SU-DHL-6 (cell line): ENCODE measurements at regions not wholly inside any gene's neighbourhood (a gene's known extent, or its start where the extent isn't known, plus 50 kb on each side); places are given as distances from the start of the nearest gene placed in this dataset.

Source experiments
- H2AFZ ChIP-seq: fragments of 200-600 bp; sonication (generic); 2 replicates; pipeline ENCODE4 v1.6.1; 2014; ENCODE audit warnings: low read depth, mild to moderate bottlenecking, moderate library complexity, mixed read lengths, antibody characterized with exemption, low read length; ENCODE audit not compliant: severe bottlenecking
- H3F3A ChIP-seq: fragments of 200-600 bp; shearing (Covaris generic); 2 replicates; pipeline ENCODE4 v1.6.0; 2016; ENCODE audit warnings: antibody characterized with exemption, mild to moderate bottlenecking; ENCODE audit not compliant: insufficient read depth
- H3K27ac ChIP-seq: fragments of 200-600 bp; sonication (generic); 2 replicates; pipeline ENCODE4 v1.5.1; 2016; ENCODE audit warnings: low read depth, mild to moderate bottlenecking, low read length, moderate library complexity, mixed read lengths
- H3K27me3 ChIP-seq: fragments of 200-600 bp; sonication (generic), shearing (Covaris generic); 2 replicates; pipeline ENCODE4 v1.6.0; 2014; ENCODE audit warnings: mild to moderate bottlenecking, low read length
- H3K36me3 ChIP-seq: fragments of 200-600 bp; sonication (generic); 2 replicates; pipeline ENCODE4 v1.6.1; 2014; ENCODE audit warnings: mild to moderate bottlenecking, low read length, mixed read lengths
- H3K4me2 ChIP-seq: fragments of 300-600, 200-600 bp; shearing (Covaris generic), sonication (generic); 2 replicates; pipeline ENCODE4 v1.6.0; 2014; ENCODE audit warnings: low read length, low read depth, mild to moderate bottlenecking; ENCODE audit not compliant: poor library complexity, severe bottlenecking
- H3K4me3 ChIP-seq: fragments of 200-600 bp; sonication (generic); 2 replicates; pipeline ENCODE4 v1.5.1; 2014; ENCODE audit warnings: antibody characterized with exemption, low read length, mild to moderate bottlenecking, mixed read lengths; ENCODE audit not compliant: insufficient read depth, poor library complexity, severe bottlenecking
- H3K79me2 ChIP-seq: fragments of 200-600 bp; sonication (generic); 2 replicates; pipeline ENCODE4 v1.6.1; 2014; ENCODE audit warnings: mild to moderate bottlenecking, low read length, moderate library complexity; ENCODE audit not compliant: insufficient read depth
- H3K9ac ChIP-seq: fragments of 200-600 bp; sonication (generic); 2 replicates; pipeline ENCODE4 v1.7.0; 2014; ENCODE audit warnings: mild to moderate bottlenecking, low read length
- H3K9me2 ChIP-seq: fragments of 200-600 bp; sonication (generic); replicated peaks from 2 replicates; pipeline ENCODE4 v1.6.1; 2014; ENCODE audit warnings: low read length; ENCODE audit not compliant: insufficient read depth
- H3K9me3 ChIP-seq: fragments of 200-600 bp; sonication (generic); 2 replicates; pipeline ENCODE4 v1.6.1; 2014; ENCODE audit warnings: low read length, mixed read lengths; ENCODE audit not compliant: insufficient read depth
- H4K20me1 ChIP-seq: fragments of 200-600 bp; sonication (generic); 2 replicates; pipeline ENCODE4 v1.6.1; 2014; ENCODE audit warnings: low read depth, mild to moderate bottlenecking, antibody characterized with exemption, low read length, moderate library complexity, mixed read lengths
- CTCF ChIP-seq: fragments of 200-600 bp; sonication (generic); IDR thresholded peaks from one replicate; pipeline ENCODE4 v1.5.1; 2017; ENCODE audit warnings: antibody characterized with exemption, mild to moderate bottlenecking, low read length, moderate library complexity; ENCODE audit not compliant: insufficient read depth, poor library complexity, severe bottlenecking
- EZH2phosphoT487 ChIP-seq: fragments of 200-600 bp; sonication (generic), shearing (Covaris generic); conservative IDR thresholded peaks from 2 replicates; pipeline ENCODE4 v1.6.1; 2018; ENCODE audit warnings: mild to moderate bottlenecking, antibody characterized with exemption, low read length, moderate library complexity, mixed read lengths

GRCh38 chr3:182139627-182140357, 428.1 kb downstream of the SOX2 start:
- Histone ChIP-seq H3K4me2 (no peak overlapping the region), H3K36me3 (no peaks in the 10 kb centered on the region), H3K9me2 (no peaks in the 10 kb centered on the region), H2AFZ (no peak overlapping the region), H3K9me3 (no peaks in the 10 kb centered on the region), H4K20me1 (no peaks in the 10 kb centered on the region), H3K4me3 (no peak overlapping the region), H3K79me2 (no peaks in the 10 kb centered on the region), H3K27ac (no peak overlapping the region), H3K9ac (no peak overlapping the region), H3F3A (no peaks in the 10 kb centered on the region), H3K27me3 (no peaks in the 10 kb centered on the region)
- TF ChIP-seq EZH2phosphoT487 (no peak), CTCF (no peak)

- H3F3A ChIP-seq: no peaks in the 10 kb centered on the region
- no peaks in the 10 kb centered on the region for H3K9me3 ChIP-seq
- no peak overlapping the region for H3K9ac ChIP-seq
- H3K36me3 ChIP-seq: no peaks in the 10 kb centered on the region
- H3K79me2 ChIP-seq: no peaks in the 10 kb centered on the region
- H3K4me2 ChIP-seq: no peak overlapping the region
- TF ChIP-seq EZH2phosphoT487 (no peak), CTCF (no peak)
- no peaks in the 10 kb centered on the region for H4K20me1 ChIP-seq
- H3K4me3 ChIP-seq: no peak overlapping the region
- H3K27me3 ChIP-seq: no peaks in the 10 kb centered on the region
- no peak overlapping the region for H3K27ac ChIP-seq
- no peak overlapping the region for H2AFZ ChIP-seq
- H3K9me2 ChIP-seq: no peaks in the 10 kb centered on the region
Measured at GRCh38 chr3:182142928-182143327, 431.2 kb downstream of the SOX2 start.

- TF ChIP-seq EZH2phosphoT487 (no peak), CTCF (no peak)
- Histone ChIP-seq H3K79me2 (no peaks in the 10 kb centered on the region), H3K9me2 (no peaks in the 10 kb centered on the region), H3K4me3 (no peak overlapping the region), H3K36me3 (no peaks in the 10 kb centered on the region), H3K9me3 (no peaks in the 10 kb centered on the region), H2AFZ (no peak overlapping the region), H3K4me2 (no peak overlapping the region), H3K27ac (no peak overlapping the region), H4K20me1 (no peaks in the 10 kb centered on the region), H3K9ac (no peak overlapping the region), H3K27me3 (no peaks in the 10 kb centered on the region), H3F3A (no peaks in the 10 kb centered on the region)
Measured at GRCh38 chr3:182143903-182144302, 432.2 kb downstream of the SOX2 start.
